ENCODE measurements at regions not wholly inside any gene's neighbourhood (a gene's known extent, or its start where the extent isn't known, plus 50 kb on each side); places are given as distances from the start of the nearest gene placed in this dataset.

DNA sequence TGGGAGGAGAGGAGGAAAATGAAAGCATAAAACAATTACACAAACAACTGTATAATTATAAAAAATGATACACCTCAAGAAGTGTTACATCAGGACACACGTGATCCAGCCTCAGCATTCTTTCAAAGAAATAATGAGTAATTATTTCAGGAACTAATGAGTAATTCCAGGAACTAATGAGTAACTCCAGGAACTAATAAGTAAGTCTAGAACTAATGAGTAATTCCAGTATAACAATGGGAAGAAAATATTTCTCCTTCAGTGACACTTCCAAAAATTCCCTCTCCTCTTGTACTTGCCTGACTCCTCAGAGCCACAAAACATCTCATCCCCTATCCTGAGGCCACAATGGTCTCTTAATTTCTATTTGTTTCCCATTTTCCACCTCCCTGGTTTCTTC is 63.5 kb upstream of the COL25A1 start:
- no peak overlapping the region for H2AFZ ChIP-seq (ENCODE audit: low read length)
- H3K4me3 ChIP-seq (ENCODE audit: extremely low read depth in 1 of 4, insufficient read depth in 2 of 4, low read depth in 3 of 4, low read length in 4 of 4) = no peak overlapping the region
- peak overlapping the region; percentile 77 for H3K56ac ChIP-seq (replicated peaks; ENCODE audit: insufficient read length, low read depth, low read length)
- H2BK20ac ChIP-seq (ENCODE audit: low read length) = no peak overlapping the region
- FAIRE-seq (no peak), DNase-seq (ENCODE audit: low read depth in 1 of 2, low spot score in 2 of 2) (no peak)
- 60% methylated on average over 1 of the region's 1 CpG; no CpG with 5 or more reads in 1 of the 2 experiments for WGBS, 2 experiments (ENCODE audit: extremely low coverage in 1 of 2, insufficient coverage in 1 of 2, insufficient read length in 1 of 2, insufficient replicate concordance in 2 of 2, low coverage in 1 of 2, low lambda C conversion rate in 2 of 2, missing lambda C conversion rate in 1 of 2)
- ChIA-PET CTCF (ENCODE audit: partially characterized antibody) (interaction anchor here (1.2 kb wide), 1 partner anchor 592 kb away, joined by 3 read pairs; no protein-coding TSS in a partner anchor), POLR2A (ENCODE audit: partially characterized antibody) (no interaction called here)
- H2BK15ac ChIP-seq (ENCODE audit: low read length) = no peak overlapping the region
- no peaks in the 10 kb centered on the region for H3K23me2 ChIP-seq (ENCODE audit: low read depth, low read length)
- no peak overlapping the region for H3K14ac ChIP-seq (ENCODE audit: insufficient read length)
- no peak overlapping the region for H2BK5ac ChIP-seq (ENCODE audit: low read depth, low read length)
- no peak overlapping the region for H2BK12ac ChIP-seq (ENCODE audit: low read depth, low read length)
- H3K9ac ChIP-seq (replicated peaks in 1 of 4; ENCODE audit: extremely low read depth in 1 of 4, low read depth in 3 of 4, low read length in 3 of 4) = no peak overlapping the region
- H3K79me2 ChIP-seq (ENCODE audit: control insufficient read depth in 1 of 2, insufficient read depth in 2 of 2, low read length in 2 of 2) = no peaks in the 10 kb centered on the region
- no peak overlapping the region for H3K27ac ChIP-seq (ENCODE audit: low read depth, low read length)
- no peak overlapping the region for H4K5ac ChIP-seq (ENCODE audit: insufficient read length, low read depth, low read length)
- H4K20me1 ChIP-seq (replicated peaks in 1 of 2; ENCODE audit: control insufficient read depth in 1 of 2, insufficient read depth in 2 of 2, low read length in 2 of 2) = no peaks in the 10 kb centered on the region
- no peaks in the 10 kb centered on the region for H3K27me3 ChIP-seq (replicated peaks in 1 of 4; ENCODE audit: control insufficient read depth in 3 of 4, extremely low read depth in 1 of 4, insufficient read depth in 3 of 4, low read length in 3 of 4)
- H3K9me3 ChIP-seq (ENCODE audit: insufficient read depth in 2 of 2, low read depth in 1 of 2, low read length in 1 of 2) = no peaks in the 10 kb centered on the region
- H3K4me2 ChIP-seq (ENCODE audit: insufficient read depth in 1 of 2, low read depth in 2 of 2, low read length in 2 of 2) = no peak overlapping the region
- no peaks in the 10 kb centered on the region for H3K36me3 ChIP-seq (ENCODE audit: control insufficient read depth in 2 of 4, insufficient read depth in 4 of 4, low read length in 3 of 4)
- H2BK120ac ChIP-seq (replicated peaks; ENCODE audit: low read depth, low read length) = no peak overlapping the region
- no peak overlapping the region for H3K23ac ChIP-seq (ENCODE audit: insufficient read length)
- no peaks in the 10 kb centered on the region for H3K79me1 ChIP-seq (ENCODE audit: low read depth, low read length)
- H3K18ac ChIP-seq (ENCODE audit: extremely low read depth, low read length) = no peak overlapping the region
- no peak overlapping the region for H3K4ac ChIP-seq (replicated peaks; ENCODE audit: insufficient read length, low read depth, low read length)
- H4K91ac ChIP-seq (replicated peaks; ENCODE audit: insufficient read length, low read length) = no peak overlapping the region
- H4K8ac ChIP-seq (ENCODE audit: extremely low read depth, insufficient read depth, low read length) = no peak overlapping the region
- H2AK5ac ChIP-seq (ENCODE audit: low read depth, low read length) = no peak overlapping the region
- H3K4me1 ChIP-seq (replicated peaks in 1 of 4; ENCODE audit: control insufficient read depth in 3 of 4, insufficient read depth in 4 of 4, low read length in 3 of 4) = no peaks in the 10 kb centered on the region
- no peak for TF ChIP-seq RNF2 (IDR thresholded peaks at IDR 0.05; ENCODE audit: borderline replicate concordance, low read depth, low read length, missing control alignments, poor library complexity, severe bottlenecking)
- TF ChIP-seq ASH2L (IDR thresholded peaks at IDR 0.05; ENCODE audit: low read length) = no peak
- no peak for TF ChIP-seq GABPA (IDR thresholded peaks at IDR 0.05; ENCODE audit: borderline replicate concordance, insufficient read depth, low read length)
- TF ChIP-seq SIX5 (IDR thresholded peaks at IDR 0.05; ENCODE audit: low read depth, low read length) = no peak
- no peak for TF ChIP-seq FOSL1 (IDR thresholded peaks at IDR 0.05; ENCODE audit: insufficient read depth, low read depth, low read length)
- TF ChIP-seq, protein P1, sequence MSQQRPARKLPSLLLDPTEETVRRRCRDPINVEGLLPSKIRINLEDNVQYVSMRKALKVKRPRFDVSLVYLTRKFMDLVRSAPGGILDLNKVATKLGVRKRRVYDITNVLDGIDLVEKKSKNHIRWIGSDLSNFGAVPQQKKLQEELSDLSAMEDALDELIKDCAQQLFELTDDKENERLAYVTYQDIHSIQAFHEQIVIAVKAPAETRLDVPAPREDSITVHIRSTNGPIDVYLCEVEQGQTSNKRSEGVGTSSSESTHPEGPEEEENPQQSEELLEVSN (IDR thresholded peaks at IDR 0.05) = no peak
- TF ChIP-seq KDM4A (IDR thresholded peaks at IDR 0.05; ENCODE audit: low read depth, low read length, severe bottlenecking) = no peak
- no peak for TF ChIP-seq CBX5 (IDR thresholded peaks at IDR 0.05; ENCODE audit: low read depth, low read length)
- TF ChIP-seq, protein P2, sequence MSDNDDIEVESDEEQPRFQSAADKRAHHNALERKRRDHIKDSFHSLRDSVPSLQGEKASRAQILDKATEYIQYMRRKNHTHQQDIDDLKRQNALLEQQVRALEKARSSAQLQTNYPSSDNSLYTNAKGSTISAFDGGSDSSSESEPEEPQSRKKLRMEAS (IDR thresholded peaks at IDR 0.05) = no peak
- no peak for TF ChIP-seq TEAD4 (IDR thresholded peaks at IDR 0.05; ENCODE audit: low read depth, low read length)
- no peak for TF ChIP-seq BACH1 (IDR thresholded peaks at IDR 0.05; ENCODE audit: low read length)
- no peak for TF ChIP-seq JUN (IDR thresholded peaks at IDR 0.05; ENCODE audit: low read depth, low read length)
- TF ChIP-seq CHD2 (IDR thresholded peaks at IDR 0.05; ENCODE audit: low read length) = no peak
- TF ChIP-seq SP1 (IDR thresholded peaks at IDR 0.05; ENCODE audit: low read depth, low read length) = no peak
- TF ChIP-seq KDM5A (IDR thresholded peaks at IDR 0.05; ENCODE audit: low read length) = no peak
